ENCODE measurements at regions not wholly inside any gene's neighbourhood (a gene's known extent, or its start where the extent isn't known, plus 50 kb on each side); places are given as distances from the start of the nearest gene placed in this dataset.

- Histone ChIP-seq H3K36me3 (ENCODE audit: control insufficient read depth, insufficient read depth, low read length) (peaks cover 17% of the 10 kb centered on the region), H3K9me3 (ENCODE audit: control insufficient read depth, low read length) (no peaks in the 10 kb centered on the region), H3K4me3 (ENCODE audit: extremely low read depth, insufficient read depth, low read length, poor library complexity, severe bottlenecking) (no peak overlapping the region), H3K4me1 (ENCODE audit: control insufficient read depth, insufficient read depth, low read length, poor library complexity, severe bottlenecking) (peaks cover 13% of the 10 kb centered on the region), H3K27ac (ENCODE audit: low read depth, low read length, severe bottlenecking) (no peak overlapping the region)
- no CpG with 5 or more reads among the region's 4 CpGs for WGBS, 2 experiments (ENCODE audit: insufficient coverage in 2 of 2)
Observed at GRCh38 chr6:21984135-21984534, 312.7 kb downstream of the PRL start.

DNA sequence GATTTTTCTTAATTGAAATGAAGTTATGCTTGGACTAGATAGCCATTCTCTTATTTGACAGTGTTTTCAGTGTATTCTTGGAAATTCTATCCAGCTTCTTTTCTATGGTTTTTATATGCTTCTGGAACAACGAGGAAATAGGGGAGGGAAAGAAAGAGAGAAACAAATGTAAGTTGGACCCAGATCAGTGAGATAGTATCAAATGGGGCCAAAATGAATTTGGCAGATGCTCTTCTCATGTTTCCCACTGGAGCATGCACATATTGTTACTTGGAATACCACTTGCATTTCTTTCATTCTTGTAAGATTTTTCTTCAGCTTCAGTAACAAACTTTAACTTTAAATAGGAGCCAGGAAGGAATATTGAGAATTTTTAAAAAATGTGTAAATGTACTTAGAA lies 312.3 kb downstream of the PRL start:
- H3K4me3 ChIP-seq (ENCODE audit: extremely low read depth, insufficient read depth, low read length, poor library complexity, severe bottlenecking) = no peak overlapping the region

DNA sequence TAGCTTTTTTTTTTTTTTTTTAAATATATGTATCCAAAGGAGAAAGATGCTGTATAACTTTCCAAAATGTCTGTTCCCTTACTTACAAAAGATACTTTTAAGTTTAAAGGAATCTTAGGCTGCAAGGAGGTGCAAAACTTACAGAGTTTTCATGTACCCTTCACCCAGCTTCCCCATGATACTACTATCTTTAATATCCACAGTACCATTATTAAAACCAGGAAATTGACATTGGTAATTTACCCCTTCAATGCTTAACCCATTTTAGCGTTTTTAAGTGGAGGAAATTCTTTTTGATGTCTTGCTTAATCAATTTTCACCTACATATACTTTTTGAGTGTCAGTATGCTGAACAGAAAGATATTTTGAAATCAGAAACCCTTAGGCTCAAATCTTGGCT lies 310.9 kb downstream of the PRL start:
- Histone ChIP-seq H3K9me3 (ENCODE audit: control insufficient read depth, low read length) (no peaks in the 10 kb centered on the region), H3K4me1 (ENCODE audit: control insufficient read depth, insufficient read depth, low read length, poor library complexity, severe bottlenecking) (peaks cover 19% of the 10 kb centered on the region), H3K4me3 (ENCODE audit: extremely low read depth, insufficient read depth, low read length, poor library complexity, severe bottlenecking) (no peak overlapping the region), H3K36me3 (ENCODE audit: control insufficient read depth, insufficient read depth, low read length) (peaks cover 13% of the 10 kb centered on the region), H3K27ac (ENCODE audit: low read depth, low read length, severe bottlenecking) (no peak overlapping the region)
- WGBS, 2 experiments (ENCODE audit: insufficient coverage in 2 of 2) = no CpG with 5 or more reads among the region's 1 CpG

More for the DNA sequence above, 312.3 kb downstream of the PRL start:
- H3K36me3 ChIP-seq (ENCODE audit: control insufficient read depth, insufficient read depth, low read length) = peaks cover 16% of the 10 kb centered on the region
- no peaks in the 10 kb centered on the region for H3K9me3 ChIP-seq (ENCODE audit: control insufficient read depth, low read length)
- H3K4me1 ChIP-seq (ENCODE audit: control insufficient read depth, insufficient read depth, low read length, poor library complexity, severe bottlenecking) = peaks cover 13% of the 10 kb centered on the region
- no peak overlapping the region for H3K27ac ChIP-seq (ENCODE audit: low read depth, low read length, severe bottlenecking)
- 67% methylated on average over 1 of the region's 1 CpG; no CpG with 5 or more reads in 1 of the 2 experiments for WGBS, 2 experiments (ENCODE audit: insufficient coverage in 2 of 2)

- no peak overlapping the region for H3K4me3 ChIP-seq (ENCODE audit: extremely low read depth, insufficient read depth, low read length, poor library complexity, severe bottlenecking)
- peaks cover 8% of the 10 kb centered on the region for H3K36me3 ChIP-seq (ENCODE audit: control insufficient read depth, insufficient read depth, low read length)
- peak overlapping the region; percentile 77 for H3K27ac ChIP-seq (ENCODE audit: low read depth, low read length, severe bottlenecking)
- 77 to 92% methylated on average over 5 of the region's 6 CpGs for WGBS, 2 experiments (ENCODE audit: insufficient coverage in 2 of 2)
- no peaks in the 10 kb centered on the region for H3K9me3 ChIP-seq (ENCODE audit: control insufficient read depth, low read length)
- peaks cover 27% of the 10 kb centered on the region for H3K4me1 ChIP-seq (ENCODE audit: control insufficient read depth, insufficient read depth, low read length, poor library complexity, severe bottlenecking)
Observed at GRCh38 chr6:21986703-21987102, 310.1 kb downstream of the PRL start.

DNA sequence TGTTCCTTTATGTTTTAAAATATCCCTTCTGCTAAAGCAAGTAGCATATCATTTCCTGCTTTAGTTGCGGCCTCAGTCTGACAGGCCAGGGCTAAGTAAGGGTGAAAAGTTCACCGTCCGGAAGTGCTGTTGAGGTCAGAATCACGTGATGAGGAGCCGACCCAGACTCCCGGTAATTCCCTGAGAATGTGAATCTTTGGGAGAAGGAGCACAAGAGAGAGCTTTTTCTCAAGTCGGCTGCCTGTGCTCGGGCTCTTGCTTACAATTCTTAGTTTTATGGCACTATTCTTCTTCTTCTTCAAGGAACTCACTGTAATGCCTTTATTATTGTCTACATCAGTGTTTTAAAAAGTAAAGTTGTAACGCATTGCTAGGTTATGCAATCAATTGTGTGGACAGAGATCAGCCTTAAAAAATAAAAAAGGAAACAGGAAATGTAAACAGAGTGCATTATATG lies 309.3 kb downstream of the PRL start:
- H3K36me3 ChIP-seq (ENCODE audit: control insufficient read depth, insufficient read depth, low read length) = peaks cover 6% of the 10 kb centered on the region
- H3K9me3 ChIP-seq (ENCODE audit: control insufficient read depth, low read length) = no peaks in the 10 kb centered on the region
- H3K4me3 ChIP-seq (ENCODE audit: extremely low read depth, insufficient read depth, low read length, poor library complexity, severe bottlenecking) = no peak overlapping the region
- H3K4me1 ChIP-seq (ENCODE audit: control insufficient read depth, insufficient read depth, low read length, poor library complexity, severe bottlenecking) = peaks cover 33% of the 10 kb centered on the region
- H3K27ac ChIP-seq (ENCODE audit: low read depth, low read length, severe bottlenecking) = peak overlapping the region; percentile 77
- WGBS, 2 experiments (ENCODE audit: insufficient coverage in 2 of 2) = 18 to 48% methylated on average over 4 to 6 of the region's 9 CpGs

GRCh38 chr6:21990577-21990976 lies 306.3 kb downstream of the PRL start:
- H3K9me3 ChIP-seq (ENCODE audit: control insufficient read depth, low read length) = no peaks in the 10 kb centered on the region
- WGBS, 2 experiments (ENCODE audit: insufficient coverage in 2 of 2) = no CpG with 5 or more reads among the region's 1 CpG
- peaks cover 35% of the 10 kb centered on the region for H3K4me1 ChIP-seq (ENCODE audit: control insufficient read depth, insufficient read depth, low read length, poor library complexity, severe bottlenecking)
- no peak overlapping the region for H3K4me3 ChIP-seq (ENCODE audit: extremely low read depth, insufficient read depth, low read length, poor library complexity, severe bottlenecking)
- no peak overlapping the region for H3K27ac ChIP-seq (ENCODE audit: low read depth, low read length, severe bottlenecking)
- no peaks in the 10 kb centered on the region for H3K36me3 ChIP-seq (ENCODE audit: control insufficient read depth, insufficient read depth, low read length)

- H3K36me3 ChIP-seq (ENCODE audit: control insufficient read depth, insufficient read depth, low read length) = no peaks in the 10 kb centered on the region
Observed at GRCh38 chr6:21992178-21992967, 304.5 kb downstream of the PRL start.

GRCh38 chr6:21993841-21994240 lies 303.0 kb downstream of the PRL start:
- WGBS, 2 experiments (ENCODE audit: insufficient coverage in 2 of 2) = no CpG with 5 or more reads among the region's 2 CpGs
- H3K27ac ChIP-seq (ENCODE audit: low read depth, low read length, severe bottlenecking) = no peak overlapping the region
- no peaks in the 10 kb centered on the region for H3K36me3 ChIP-seq (ENCODE audit: control insufficient read depth, insufficient read depth, low read length)
- no peak overlapping the region for H3K4me3 ChIP-seq (ENCODE audit: extremely low read depth, insufficient read depth, low read length, poor library complexity, severe bottlenecking)
- H3K4me1 ChIP-seq (ENCODE audit: control insufficient read depth, insufficient read depth, low read length, poor library complexity, severe bottlenecking) = peaks cover 52% of the 10 kb centered on the region
- no peaks in the 10 kb centered on the region for H3K9me3 ChIP-seq (ENCODE audit: control insufficient read depth, low read length)

More at GRCh38 chr6:21992178-21992967, 304.5 kb downstream of the PRL start:
- peak overlapping the region; percentile 3 for H3K27ac ChIP-seq (ENCODE audit: low read depth, low read length, severe bottlenecking)
- H3K4me1 ChIP-seq (ENCODE audit: control insufficient read depth, insufficient read depth, low read length, poor library complexity, severe bottlenecking) = peaks cover 42% of the 10 kb centered on the region
- H3K9me3 ChIP-seq (ENCODE audit: control insufficient read depth, low read length) = no peaks in the 10 kb centered on the region
- H3K4me3 ChIP-seq (ENCODE audit: extremely low read depth, insufficient read depth, low read length, poor library complexity, severe bottlenecking) = no peak overlapping the region
- 85 to 98% methylated on average over 5 to 6 of the region's 6 CpGs for WGBS, 2 experiments (ENCODE audit: insufficient coverage in 2 of 2)

- 100% methylated on average over 1 of the region's 1 CpG; no CpG with 5 or more reads in 1 of the 2 experiments for WGBS, 2 experiments (ENCODE audit: insufficient coverage in 2 of 2)
- no peak overlapping the region for H3K27ac ChIP-seq (ENCODE audit: low read depth, low read length, severe bottlenecking)
- no peaks in the 10 kb centered on the region for H3K9me3 ChIP-seq (ENCODE audit: control insufficient read depth, low read length)
- no peak overlapping the region for H3K4me3 ChIP-seq (ENCODE audit: extremely low read depth, insufficient read depth, low read length, poor library complexity, severe bottlenecking)
- no peaks in the 10 kb centered on the region for H3K36me3 ChIP-seq (ENCODE audit: control insufficient read depth, insufficient read depth, low read length)
- peaks cover 61% of the 10 kb centered on the region for H3K4me1 ChIP-seq (ENCODE audit: control insufficient read depth, insufficient read depth, low read length, poor library complexity, severe bottlenecking)
Observed at GRCh38 chr6:21994821-21995220, 302.0 kb downstream of the PRL start.

GRCh38 chr6:21995318-21995717 lies 301.5 kb downstream of the PRL start:
- no peak overlapping the region for H3K27ac ChIP-seq (ENCODE audit: low read depth, low read length, severe bottlenecking)

GRCh38 chr6:21996425-21997118 lies 300.3 kb downstream of the PRL start:
- peak overlapping the region; percentile 89 for H3K27ac ChIP-seq (ENCODE audit: low read depth, low read length, severe bottlenecking)
- WGBS, 2 experiments (ENCODE audit: insufficient coverage in 2 of 2) = 62 to 80% methylated on average over 2 to 4 of the region's 5 CpGs

More at GRCh38 chr6:21995318-21995717, 301.5 kb downstream of the PRL start:
- no CpG with 5 or more reads among the region's 2 CpGs for WGBS, 2 experiments (ENCODE audit: insufficient coverage in 2 of 2)
- Histone ChIP-seq H3K36me3 (ENCODE audit: control insufficient read depth, insufficient read depth, low read length) (no peaks in the 10 kb centered on the region), H3K4me1 (ENCODE audit: control insufficient read depth, insufficient read depth, low read length, poor library complexity, severe bottlenecking) (peaks cover 66% of the 10 kb centered on the region), H3K9me3 (ENCODE audit: control insufficient read depth, low read length) (no peaks in the 10 kb centered on the region), H3K4me3 (ENCODE audit: extremely low read depth, insufficient read depth, low read length, poor library complexity, severe bottlenecking) (no peak overlapping the region)

More at GRCh38 chr6:21996425-21997118, 300.3 kb downstream of the PRL start:
- Histone ChIP-seq H3K9me3 (ENCODE audit: control insufficient read depth, low read length) (no peaks in the 10 kb centered on the region), H3K4me1 (ENCODE audit: control insufficient read depth, insufficient read depth, low read length, poor library complexity, severe bottlenecking) (peaks cover 60% of the 10 kb centered on the region), H3K36me3 (ENCODE audit: control insufficient read depth, insufficient read depth, low read length) (no peaks in the 10 kb centered on the region), H3K4me3 (ENCODE audit: extremely low read depth, insufficient read depth, low read length, poor library complexity, severe bottlenecking) (no peak overlapping the region)

Data from mesodermal cell (in vitro differentiated cells).